K562 (cell line): ENCODE measurements at regions not wholly inside any gene's neighbourhood (a gene's known extent, or its start where the extent isn't known, plus 50 kb on each side); places are given as distances from the start of the nearest gene placed in this dataset.

Source experiments
- ATAC-seq: fragments of 200-7000 bp; cut with Tn5 transposase; 3 replicates; pipeline ENCODE4 v1.9.1; 2020; ENCODE audit warnings: moderate library complexity
- BruUV-seq: library from RNA; stranded (reverse); fragments of 400-500 nt; replicated peaks from 2 replicates; lab custom pipeline; 2021; lab: Mats Ljungman, UMichigan
- CTCF ChIA-PET: fragments of 300-600 bp; formaldehyde crosslinking; extraction: SDS; loops from one replicate; lab custom pipeline; 2021; ENCODE audit warnings: low intra/inter-chr PET ratio; lab: Yijun Ruan, JAX
- POLR2A ChIA-PET: fragments of 300-600, 350-650 bp; sonication (Branson Sonifier 250); formaldehyde crosslinking; extraction: SDS; loops from one replicate; lab custom pipeline; 2021; ENCODE audit warnings: antibody characterized with exemption, inconsistent platforms; lab: Yijun Ruan, JAX
- DNase-seq, 4 experiments: peaks; one replicate each; pipeline versions ENCODE4 v3.0.0 to v3.0.0-alpha.2; 2011 to 2018; ENCODE audit warnings: low spot score in 3 of 4, mixed read lengths in 3 of 4; ENCODE audit errors: extremely low read depth in 1 of 4
- FAIRE-seq: peaks from 2 replicates; lab custom pipeline; 2011; peaks lifted over from hg19 to GRCh38; lab: Jason Lieb, UNC
- H2AFZ ChIP-seq: 2 replicates; pipeline ENCODE4 v1.6.0; 2011; ENCODE audit warnings: low read depth, low read length, control low read depth, inconsistent platforms
- H3K27ac ChIP-seq: fragments of 200-600 bp; 3 replicates; pipeline ENCODE4 v1.8.0; 2011; ENCODE audit warnings: low read depth, mild to moderate bottlenecking, control low read depth, inconsistent platforms, low read length, moderate library complexity, mixed read lengths; ENCODE audit errors: extremely low read depth
- H3K27me3 ChIP-seq, 2 experiments: fragments of 300-600 bp in 1 of 2; 2 replicates in 1 of 2; 3 replicates in 1 of 2; pipeline versions ENCODE4 v1.6.0 to v1.8.0; 2011; ENCODE audit warnings: inconsistent platforms in 2 of 2, low read length in 2 of 2, mild to moderate bottlenecking in 1 of 2, mixed read lengths in 1 of 2, moderate library complexity in 1 of 2; ENCODE audit not compliant: control insufficient read depth in 2 of 2, insufficient read depth in 2 of 2
- H3K36me3 ChIP-seq: fragments of 300-600 bp; 3 replicates; pipeline ENCODE4 v1.8.0; 2011; ENCODE audit warnings: mild to moderate bottlenecking, low read length, inconsistent platforms; ENCODE audit not compliant: control insufficient read depth, insufficient read depth
- H3K4me1 ChIP-seq, 2 experiments: fragments of 200-600 bp in 1 of 2; replicated peaks in 1 of 2; 2 replicates in 1 of 2; 3 replicates in 1 of 2; pipeline versions ENCODE4 v1.5.1 to v1.8.0; 2011; ENCODE audit warnings: inconsistent platforms in 2 of 2, low read length in 2 of 2, mild to moderate bottlenecking in 1 of 2, mixed read lengths in 1 of 2, moderate library complexity in 1 of 2; ENCODE audit not compliant: control insufficient read depth in 2 of 2, insufficient read depth in 2 of 2
- H3K4me2 ChIP-seq: 2 replicates; pipeline ENCODE4 v1.6.1; 2011; ENCODE audit warnings: low read length, control low read depth, inconsistent platforms, mixed read lengths; ENCODE audit not compliant: insufficient read depth
- H3K4me3 ChIP-seq: fragments of 200-600 bp; sonication (generic), shearing (Covaris generic); 2 replicates; pipeline ENCODE4 v1.5.1; 2016; ENCODE audit warnings: control low read depth, inconsistent platforms
- H3K79me2 ChIP-seq: fragments of 200-600 bp; 3 replicates; pipeline ENCODE4 v1.8.0; 2011; ENCODE audit warnings: low read length, inconsistent platforms; ENCODE audit not compliant: control insufficient read depth, insufficient read depth
- H3K9ac ChIP-seq, 2 experiments: 2 replicates each; pipeline versions ENCODE4 v1.6.0 to v1.6.1; 2011; ENCODE audit warnings: low read depth in 2 of 2, low read length in 2 of 2, control low read depth in 1 of 2, inconsistent platforms in 1 of 2, mild to moderate bottlenecking in 1 of 2, mixed read lengths in 1 of 2; ENCODE audit not compliant: insufficient read depth in 1 of 2
- H3K9me1 ChIP-seq: one replicate; pipeline ENCODE4 v1.6.0; 2011; ENCODE audit warnings: inconsistent platforms, mild to moderate bottlenecking, low read length, moderate library complexity; ENCODE audit not compliant: control insufficient read depth, insufficient read depth
- H3K9me3 ChIP-seq: replicated peaks from 2 replicates; pipeline ENCODE4 v1.5.1; 2011; ENCODE audit warnings: low read depth, low read length, inconsistent platforms; ENCODE audit not compliant: control insufficient read depth, insufficient read depth
- H4K20me1 ChIP-seq: replicated peaks from 2 replicates; pipeline ENCODE4 v1.6.1; 2011; ENCODE audit warnings: low read length, inconsistent platforms, mixed read lengths; ENCODE audit not compliant: control insufficient read depth, insufficient read depth
- CBX3 ChIP-seq, 2 experiments: IDR thresholded peaks; 1 replicate in 1 of 2; 2 replicates in 1 of 2; pipeline ENCODE4 v1.6.1; 2012; ENCODE audit warnings: inconsistent platforms in 2 of 2, low read length in 2 of 2, borderline replicate concordance in 1 of 2, control low read depth in 1 of 2
- HDAC1 ChIP-seq, 2 experiments: fragments of 450-650 bp; IDR thresholded peaks; 2 replicates each; pipeline ENCODE4 v1.6.1; 2016 to 2017; ENCODE audit warnings: inconsistent platforms in 1 of 2, mild to moderate bottlenecking in 1 of 2, moderate library complexity in 1 of 2
- KDM1A ChIP-seq, 2 experiments: fragments of 450-650 bp; IDR thresholded peaks; 2 replicates each; pipeline ENCODE4 v1.6.1; 2016; ENCODE audit warnings: mild to moderate bottlenecking in 2 of 2
- KDM2B ChIP-seq: fragments of 250-450 bp; sonication (Bioruptor Pico); IDR thresholded peaks from 2 replicates; pipeline ENCODE4 v1.8.0; 2021; ENCODE audit warnings: mild to moderate bottlenecking, moderate library complexity
- NONO ChIP-seq, 2 experiments: fragments of 200-400 bp in 1 of 2; fragments of 450-650 bp in 1 of 2; formaldehyde crosslinking in 1 of 2; IDR thresholded peaks; 2 replicates each; pipeline ENCODE4 v1.6.1; 2017; ENCODE audit warnings: low read depth in 2 of 2, mild to moderate bottlenecking in 2 of 2, moderate library complexity in 2 of 2, low read length in 1 of 2
- PRMT5 ChIP-seq: sonication (generic); formaldehyde crosslinking; IDR thresholded peaks from 2 replicates; pipeline ENCODE4 v1.5.0; 2020; ENCODE audit warnings: missing genetic modification reagents
- PTTG1 ChIP-seq: fragments of 450-650 bp; IDR thresholded peaks from 2 replicates; pipeline ENCODE4 v1.6.1; 2016; ENCODE audit warnings: low read depth, mild to moderate bottlenecking, missing genetic modification characterization, missing compliant biosample characterization
- RFX1 ChIP-seq: fragments of 450-650 bp; IDR thresholded peaks from 2 replicates; pipeline ENCODE4 v1.6.1; 2016; ENCODE audit warnings: mild to moderate bottlenecking, moderate library complexity
- SP2 ChIP-seq: IDR thresholded peaks from 2 replicates; pipeline ENCODE4 v1.6.1; 2011; ENCODE audit warnings: mild to moderate bottlenecking, low read depth, low read length, moderate library complexity; ENCODE audit not compliant: poor library complexity, severe bottlenecking; ENCODE audit errors: extremely low read depth
- ZC3H11A ChIP-seq: IDR thresholded peaks from 2 replicates; pipeline ENCODE4 v1.6.1; 2012; ENCODE audit warnings: low read depth, low read length, improper control_type of control experiment
- ZFP30 ChIP-seq: fragments of 250-450 bp; sonication (Bioruptor Pico); IDR thresholded peaks from 2 replicates; pipeline ENCODE4 v1.8.0; 2022; ENCODE audit warnings: moderate library complexity, mild to moderate bottlenecking, inconsistent platforms, borderline replicate concordance
- ZNF143 ChIP-seq: sonication (generic); formaldehyde crosslinking; IDR thresholded peaks from 2 replicates; pipeline ENCODE4 v1.9.0; 2022; ENCODE audit warnings: mild to moderate bottlenecking, missing genetic modification reagents
- ZNF175 ChIP-seq: fragments of 200-800 bp; sonication (Bioruptor generic); IDR thresholded peaks from 2 replicates; pipeline ENCODE4 v1.6.1; 2016; ENCODE audit warnings: low read depth, mild to moderate bottlenecking, missing genetic modification characterization, missing compliant biosample characterization
- ZNF668 ChIP-seq: fragments of 250-450 bp; sonication (Bioruptor Pico); IDR thresholded peaks from 2 replicates; pipeline ENCODE4 v1.8.0; 2022; ENCODE audit warnings: mild to moderate bottlenecking, inconsistent platforms
- WGBS: fragments of 100-300 bp; shearing (Covaris generic); methylation state at CpG from one replicate; pipeline ENCODE4 v1.1.6; 2016; ENCODE audit warnings: low coverage, mixed read lengths; ENCODE audit not compliant: insufficient coverage; ENCODE audit errors: missing lambda C conversion rate; 5-methylcytosine and 5-hydroxymethylcytosine counted together
- in situ Hi-C: fragments of 300-500 bp; cut with MboI; formaldehyde crosslinking; loops from 4 replicates; pipeline ENCODE4 v1.15.0; 2018; ENCODE audit warnings: inconsistent platforms, mixed read lengths
- intact Hi-C: fragments of 100-400 bp; cut with micrococcal nuclease; formaldehyde crosslinking; loops from 2 replicates; pipeline ENCODE4 v1.14.2; 2022

- TF ChIP-seq ZNF668 (CRISPR knock-in tag) (no peak), PTTG1 (tag) (no peak)
- TF ChIP-seq, all 486 proteins: peak for 0
Observed at GRCh38 chr2:58475756-58476155, 234.6 kb upstream of the FANCL start (continued).

GRCh38 chr2:58473165-58473564, 232.0 kb upstream of the FANCL start:
- Histone ChIP-seq H3K79me2 (no peaks in the 10 kb centered on the region), H3K9me3 (no peaks in the 10 kb centered on the region), H3K4me1 (no peaks in the 10 kb centered on the region), H3K36me3 (no peaks in the 10 kb centered on the region), H4K20me1 (no peaks in the 10 kb centered on the region), H3K4me2 (no peak overlapping the region), H3K9ac (no peak overlapping the region), H3K4me3 (no peak overlapping the region), H3K9me1 (no peaks in the 10 kb centered on the region), H3K27me3 (no peaks in the 10 kb centered on the region), H3K27ac (no peak overlapping the region), H2AFZ (no peak overlapping the region)
- CTCF ChIA-PET = no interaction called here
- WGBS = 18% methylated on average over 4 of the region's 4 CpGs
- intact Hi-C loops = no loop called here
- POLR2A ChIA-PET = no interaction called here
- FAIRE-seq (no peak), ATAC-seq (no peak), DNase-seq (no peak)
- no TSS peak for BruUV-seq
- no peak for TF ChIP-seq KDM2B (CRISPR knock-in tag)
- TF ChIP-seq ZC3H11A = no peak
- no peak for TF ChIP-seq RFX1
- no peak for TF ChIP-seq ZFP30 (CRISPR knock-in tag)
- TF ChIP-seq KDM1A (IDR thresholded peaks at IDR 0.05) = no peak
- TF ChIP-seq ZNF175 (CRISPR knock-in tag) = no peak
- TF ChIP-seq NONO (IDR thresholded peaks at IDR 0.05; ENCODE audit: low read depth in 2 of 2, low read length in 1 of 2) = no peak
- TF ChIP-seq ZNF143 (CRISPR knock-in tag) = no peak
- no peak for TF ChIP-seq SP2
- no peak for TF ChIP-seq CBX3 (IDR thresholded peaks at IDR 0.05; ENCODE audit: borderline replicate concordance in 1 of 2, low read length in 2 of 2)
- no peak for TF ChIP-seq HDAC1 (IDR thresholded peaks at IDR 0.05)
- TF ChIP-seq PRMT5 (CRISPR knock-in tag) = no peak
- in situ Hi-C loops = no loop called here
